ENCODE measurements at regions not wholly inside any gene's neighbourhood (a gene's known extent, or its start where the extent isn't known, plus 50 kb on each side); places are given as distances from the start of the nearest gene placed in this dataset.

GRCh38 chr17:72489272-72489641 is 368.4 kb downstream of the SOX9 start:
- DNase-seq (ENCODE audit: low read depth in 4 of 4, low spot score in 1 of 4) = no peak

GRCh38 chr17:72491102-72491501 is 370.3 kb downstream of the SOX9 start:
- no peak for DNase-seq (ENCODE audit: low read depth in 4 of 4, low spot score in 1 of 4)

- DNase-seq (ENCODE audit: low read depth in 4 of 4, low spot score in 1 of 4) = no peak
Observed at GRCh38 chr17:72492494-72492893, 371.7 kb downstream of the SOX9 start.

- DNase-seq (ENCODE audit: low read depth in 4 of 4, low spot score in 1 of 4) = no peak
Observed at GRCh38 chr17:72492941-72493340, 372.1 kb downstream of the SOX9 start.

- DNase-seq (ENCODE audit: low read depth in 4 of 4, low spot score in 1 of 4) = no peak
Observed at GRCh38 chr17:72494566-72494965, 373.7 kb downstream of the SOX9 start.

GRCh38 chr17:72496461-72496860 is 375.6 kb downstream of the SOX9 start:
- DNase-seq (ENCODE audit: low read depth in 4 of 4, low spot score in 1 of 4) = no peak

- no peak for DNase-seq (ENCODE audit: low read depth in 4 of 4, low spot score in 1 of 4)
Observed at GRCh38 chr17:72497915-72498314, 377.1 kb downstream of the SOX9 start.

GRCh38 chr17:72498364-72499210 is 377.8 kb downstream of the SOX9 start:
- no peak for DNase-seq (ENCODE audit: low read depth in 4 of 4, low spot score in 1 of 4)

GRCh38 chr17:72501404-72502370 is 380.9 kb downstream of the SOX9 start:
- no peak for DNase-seq (ENCODE audit: low read depth in 4 of 4, low spot score in 1 of 4)

- DNase-seq (ENCODE audit: low read depth in 4 of 4, low spot score in 1 of 4) = no peak
Observed at GRCh38 chr17:72502371-72503341, 381.8 kb downstream of the SOX9 start.

- DNase-seq (ENCODE audit: low read depth in 4 of 4, low spot score in 1 of 4) = no peak
Observed at GRCh38 chr17:72503556-72503955, 382.7 kb downstream of the SOX9 start.

GRCh38 chr17:72504783-72505182 is 384.0 kb downstream of the SOX9 start:
- no peak for DNase-seq (ENCODE audit: low read depth in 4 of 4, low spot score in 1 of 4)

- DNase-seq (ENCODE audit: low read depth in 4 of 4, low spot score in 1 of 4) = no peak
Observed at GRCh38 chr17:72506773-72507172, 386.0 kb downstream of the SOX9 start.

GRCh38 chr17:72507370-72507769 is 386.6 kb downstream of the SOX9 start:
- no peak for DNase-seq (ENCODE audit: low read depth in 4 of 4, low spot score in 1 of 4)

GRCh38 chr17:72510351-72511016 is 389.7 kb downstream of the SOX9 start:
- no peak for DNase-seq (ENCODE audit: low read depth in 4 of 4, low spot score in 1 of 4)

- DNase-seq (ENCODE audit: low read depth in 4 of 4, low spot score in 1 of 4) = no peak
Observed at GRCh38 chr17:72511242-72511641, 390.4 kb downstream of the SOX9 start.

GRCh38 chr17:72511874-72512273 is 391.1 kb downstream of the SOX9 start:
- no peak for DNase-seq (ENCODE audit: low read depth in 4 of 4, low spot score in 1 of 4)

- DNase-seq (ENCODE audit: low read depth in 4 of 4, low spot score in 1 of 4) = no peak
Observed at GRCh38 chr17:72512649-72513556, 392.1 kb downstream of the SOX9 start.

GRCh38 chr17:72514321-72514861 is 393.6 kb downstream of the SOX9 start:
- DNase-seq (ENCODE audit: low read depth in 4 of 4, low spot score in 1 of 4) = no peak
